Tibial nerve (tissue), 4 donors: ENCODE measurements at regions not wholly inside any gene's neighbourhood (a gene's known extent, or its start where the extent isn't known, plus 50 kb on each side); places are given as distances from the start of the nearest gene placed in this dataset.

Experiments used
- CTCF ChIP-seq, 5 experiments: fragments of 200-600 bp in 3 of 5; fragments of 450-650 bp in 2 of 5; sonication (generic) in 3 of 5; IDR thresholded peaks; one replicate each; pipeline ENCODE4 v1.5.1; 2016 to 2019; ENCODE audit warnings: antibody characterized with exemption in 5 of 5, mild to moderate bottlenecking in 3 of 5, moderate library complexity in 2 of 5
- EP300 ChIP-seq, 2 donors: sonication (generic); formaldehyde crosslinking; IDR thresholded peaks; one replicate each; pipeline ENCODE4 v1.6.1; 2017; ENCODE audit warnings: antibody characterized with exemption in 2 of 2, mild to moderate bottlenecking in 1 of 2
- POLR2A ChIP-seq, 2 donors: fragments of 450-650 bp; IDR thresholded peaks; one replicate each; pipeline ENCODE4 v1.6.1; 2017; ENCODE audit warnings: antibody characterized with exemption in 2 of 2, mild to moderate bottlenecking in 2 of 2, moderate library complexity in 2 of 2

DNA sequence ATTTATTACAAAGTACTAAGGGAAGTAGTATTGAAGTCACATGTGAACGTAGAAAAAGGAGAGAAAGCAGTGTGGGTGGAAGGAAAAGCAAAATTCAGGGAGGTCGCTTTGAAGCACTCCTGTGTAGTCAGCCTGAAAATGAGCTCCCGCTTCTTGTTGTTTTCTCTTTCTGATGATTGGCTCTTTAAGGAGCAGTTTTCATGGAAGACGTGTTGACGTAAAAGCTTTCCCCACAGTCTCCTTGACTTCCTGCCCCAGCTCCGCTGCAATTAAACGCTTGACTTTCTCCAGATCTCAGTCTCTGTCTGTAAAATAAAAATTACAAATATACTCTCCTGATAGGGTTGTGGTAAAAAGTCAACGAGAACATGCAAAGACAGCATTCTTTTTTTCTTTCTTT lies 661.5 kb upstream of the ZP4 start:
- no peak for TF ChIP-seq CTCF (IDR thresholded peaks at IDR 0.05)
- TF ChIP-seq EP300 (IDR thresholded peaks at IDR 0.05), result no peak
- TF ChIP-seq POLR2A (IDR thresholded peaks at IDR 0.05), result no peak
